ENCODE measurements at regions not wholly inside any gene's neighbourhood (a gene's known extent, or its start where the extent isn't known, plus 50 kb on each side); places are given as distances from the start of the nearest gene placed in this dataset.

DNA sequence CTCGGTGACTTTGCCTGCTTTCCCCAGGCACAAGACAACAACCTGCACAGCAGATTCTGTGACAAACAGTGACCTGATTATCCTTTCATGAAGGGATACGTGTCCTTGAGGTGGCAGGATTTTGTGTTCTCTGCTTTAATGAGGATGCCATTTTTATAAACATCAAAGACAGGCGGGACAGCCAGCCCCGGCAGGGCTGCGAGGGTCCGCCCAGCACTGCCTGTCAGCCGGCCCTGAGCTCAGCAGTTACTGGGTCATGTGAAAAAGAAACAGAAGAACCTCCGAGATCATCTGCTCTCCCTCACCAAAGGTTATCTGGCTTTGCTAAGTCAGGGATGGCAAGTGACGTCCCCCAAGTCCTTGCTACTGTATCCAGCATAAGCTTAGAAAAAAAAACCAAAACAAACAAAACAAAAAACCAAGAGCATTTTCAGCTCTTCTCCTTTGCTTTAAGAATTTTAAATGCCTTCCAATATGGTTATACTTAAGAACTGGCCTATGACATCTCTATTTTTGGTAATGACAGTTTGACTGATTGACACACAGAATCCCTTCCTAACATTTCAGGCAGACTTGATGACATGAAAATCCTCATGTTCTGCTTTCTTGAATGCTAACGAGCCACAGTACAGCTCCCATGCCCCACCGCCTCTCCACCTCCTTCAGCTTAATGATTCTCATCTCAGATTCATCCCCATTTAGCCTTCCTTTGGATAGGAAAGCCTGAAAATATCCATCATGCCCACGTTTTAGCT lies 666.6 kb upstream of the ARGLU1 start:
- ATAC-seq (no peak), DNase-seq (ENCODE audit: low spot score) (no peak)

DNA sequence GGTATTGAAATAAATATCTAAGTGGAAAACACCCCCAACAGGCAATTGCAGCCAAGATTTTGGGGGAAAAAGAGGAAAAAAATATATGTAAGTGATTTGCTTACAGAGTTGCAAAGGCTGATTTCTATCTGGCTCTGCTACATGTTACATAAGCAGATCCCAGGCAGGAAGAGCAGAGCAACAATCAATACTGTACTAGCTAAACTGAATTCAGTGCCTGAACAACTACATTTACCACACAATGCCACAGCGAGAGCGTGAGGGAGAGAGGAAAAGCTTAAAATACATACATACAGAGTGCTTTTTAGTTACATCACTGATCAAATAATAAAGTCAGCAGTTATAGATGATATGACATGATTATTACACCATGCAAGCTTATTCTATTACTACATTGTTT lies 665.6 kb upstream of the ARGLU1 start:
- ATAC-seq (peak; percentile 37), DNase-seq (ENCODE audit: low spot score) (no peak)

DNA sequence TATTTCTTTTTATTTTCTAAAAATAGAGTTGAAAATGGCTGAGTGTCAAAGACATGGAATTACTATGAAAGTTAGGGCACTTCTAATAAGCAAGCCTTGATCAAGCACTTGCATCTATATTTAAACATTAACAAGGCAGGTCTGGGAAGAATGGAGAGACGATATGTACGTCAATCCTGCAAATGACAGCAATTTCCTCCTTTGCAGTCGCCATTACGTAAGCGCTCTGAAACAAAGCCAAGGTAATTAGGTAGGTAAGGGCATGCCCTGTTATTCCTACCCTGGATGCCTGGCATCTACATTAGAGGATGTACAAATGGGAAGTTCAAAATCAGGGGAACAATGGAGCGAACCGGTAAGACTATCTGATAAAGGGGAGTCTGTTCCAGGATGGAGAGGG lies 664.0 kb upstream of the ARGLU1 start:
- ATAC-seq (no peak), DNase-seq (ENCODE audit: low spot score) (no peak)

- ATAC-seq (no peak), DNase-seq (ENCODE audit: low spot score) (no peak)
Measured at GRCh38 chr13:107223867-107224266, 655.9 kb upstream of the ARGLU1 start.

GRCh38 chr13:107222597-107222996 lies 654.7 kb upstream of the ARGLU1 start:
- no peak for ATAC-seq
- DNase-seq (ENCODE audit: low spot score), result no peak

- ATAC-seq (no peak), DNase-seq (ENCODE audit: low spot score) (no peak)
Measured at GRCh38 chr13:107220245-107220644, 652.3 kb upstream of the ARGLU1 start.

DNA sequence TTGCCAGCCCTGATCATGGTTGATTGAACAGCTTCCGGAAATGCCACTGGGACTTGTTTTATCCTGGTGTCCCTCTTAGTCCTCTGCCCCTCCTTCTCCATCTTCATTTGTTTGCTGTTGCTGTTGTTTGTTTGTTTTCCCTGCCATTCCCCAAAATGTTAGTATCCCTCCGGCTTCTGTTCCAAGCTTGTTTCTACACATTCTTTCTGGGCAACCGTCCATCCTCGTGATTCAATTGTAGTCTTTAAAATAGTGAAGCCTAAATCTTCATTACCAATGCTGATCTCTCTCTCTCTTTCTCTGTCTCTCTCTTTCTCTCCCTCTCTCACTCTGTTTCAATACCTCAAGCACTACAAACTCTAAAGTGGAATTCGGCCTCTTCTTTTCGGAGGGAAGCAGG lies 649.3 kb upstream of the ARGLU1 start:
- no peak for ATAC-seq
- DNase-seq (ENCODE audit: low spot score), result no peak

GRCh38 chr13:107216046-107216755 lies 648.3 kb upstream of the ARGLU1 start:
- DNase-seq (ENCODE audit: low spot score), result no peak
- no peak for ATAC-seq

GRCh38 chr13:107211073-107211472 lies 643.1 kb upstream of the ARGLU1 start:
- ATAC-seq, result peak; percentile 99
- peak; percentile 66 for DNase-seq (ENCODE audit: low spot score)

- no peak for DNase-seq (ENCODE audit: low spot score)
- ATAC-seq, result no peak
Measured at GRCh38 chr13:107210723-107211030, 642.7 kb upstream of the ARGLU1 start.

- no peak for DNase-seq (ENCODE audit: low spot score)
- ATAC-seq, result no peak
Measured at GRCh38 chr13:107209824-107210722, 642.1 kb upstream of the ARGLU1 start.

GRCh38 chr13:107208889-107209288 lies 641.0 kb upstream of the ARGLU1 start:
- DNase-seq (ENCODE audit: low spot score), result no peak
- ATAC-seq, result no peak

DNA sequence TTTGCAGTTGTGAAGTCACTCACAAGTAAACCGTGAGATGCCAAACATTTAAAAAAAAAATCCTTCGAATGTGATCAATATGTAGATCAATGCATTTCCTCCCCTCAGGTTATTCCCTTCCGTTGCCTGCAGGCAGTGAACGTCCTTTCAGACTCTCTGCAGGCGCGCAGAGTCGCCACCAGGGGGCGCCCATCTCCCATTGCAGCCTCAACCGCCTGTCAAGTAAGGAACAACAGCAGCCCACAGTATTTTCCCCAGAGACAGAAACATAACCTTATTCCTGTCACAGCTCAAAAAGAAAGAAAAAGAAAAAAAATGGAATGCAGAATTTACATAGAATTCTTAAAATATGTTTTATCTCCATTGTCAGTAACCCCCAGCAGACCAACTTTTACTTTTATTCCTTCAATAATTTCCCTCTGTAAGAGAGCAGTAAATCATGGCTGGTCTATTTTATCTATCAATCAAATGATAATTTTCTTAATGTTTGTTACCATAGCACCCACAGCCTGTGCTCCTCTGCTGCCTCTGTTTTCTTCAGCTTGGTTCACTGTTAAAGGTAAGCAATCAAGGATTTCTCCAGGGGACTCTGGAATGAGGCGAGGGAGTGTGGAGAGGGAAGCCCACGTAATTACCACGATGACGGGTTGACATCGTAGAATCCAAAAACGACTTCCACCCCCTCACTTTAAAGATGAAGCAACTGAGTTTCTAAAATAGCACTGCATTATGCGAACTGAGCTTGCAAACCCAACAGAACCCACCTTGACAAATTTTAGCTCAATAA lies 637.6 kb upstream of the ARGLU1 start:
- ATAC-seq, result peak; percentile 98
- peak; percentile 70 for DNase-seq (ENCODE audit: low spot score)

DNA sequence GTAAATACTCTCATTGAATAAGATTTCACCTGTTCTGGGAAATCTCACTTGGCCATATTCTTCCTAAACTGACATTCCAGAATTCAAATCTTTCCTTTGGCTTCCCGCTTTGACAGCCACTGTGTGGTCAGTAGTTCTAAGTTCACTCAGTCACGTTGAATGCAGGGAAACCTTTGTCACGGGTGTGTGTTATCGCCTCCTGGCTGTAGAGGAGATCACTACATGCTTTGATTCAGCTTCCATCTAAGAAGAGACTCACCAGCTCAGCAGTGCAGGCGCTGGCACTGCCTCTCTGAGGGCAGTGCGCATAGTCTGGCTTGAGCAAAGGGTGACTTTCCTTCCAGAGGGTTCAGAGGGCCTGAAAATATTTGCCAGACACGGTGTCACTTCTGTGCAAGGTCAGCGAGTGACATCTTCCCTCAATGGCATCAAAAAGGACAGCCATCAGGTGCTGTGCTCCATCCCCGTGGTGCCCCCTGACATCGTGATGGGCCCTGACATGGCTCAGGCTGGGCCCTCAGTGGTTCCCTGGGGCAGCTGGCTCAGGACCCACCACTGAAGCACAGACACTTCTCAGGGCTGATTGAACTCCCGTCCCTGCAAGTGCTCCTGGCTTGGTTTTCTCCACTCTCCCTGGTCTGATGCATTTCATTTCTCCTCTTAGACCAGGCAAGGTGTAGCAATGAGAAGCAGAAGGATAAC lies 635.4 kb upstream of the ARGLU1 start:
- no peak for DNase-seq (ENCODE audit: low spot score)
- peak; percentile 64 for ATAC-seq

GRCh38 chr13:107202371-107203023 lies 634.6 kb upstream of the ARGLU1 start:
- peak; percentile 37 for ATAC-seq
- no peak for DNase-seq (ENCODE audit: low spot score)

- DNase-seq (ENCODE audit: low spot score), result no peak
- ATAC-seq, result no peak
Measured at GRCh38 chr13:107200491-107200890, 632.6 kb upstream of the ARGLU1 start.

GRCh38 chr13:107192289-107192688 lies 624.4 kb upstream of the ARGLU1 start:
- no peak for DNase-seq (ENCODE audit: low spot score)
- no peak for ATAC-seq

DNA sequence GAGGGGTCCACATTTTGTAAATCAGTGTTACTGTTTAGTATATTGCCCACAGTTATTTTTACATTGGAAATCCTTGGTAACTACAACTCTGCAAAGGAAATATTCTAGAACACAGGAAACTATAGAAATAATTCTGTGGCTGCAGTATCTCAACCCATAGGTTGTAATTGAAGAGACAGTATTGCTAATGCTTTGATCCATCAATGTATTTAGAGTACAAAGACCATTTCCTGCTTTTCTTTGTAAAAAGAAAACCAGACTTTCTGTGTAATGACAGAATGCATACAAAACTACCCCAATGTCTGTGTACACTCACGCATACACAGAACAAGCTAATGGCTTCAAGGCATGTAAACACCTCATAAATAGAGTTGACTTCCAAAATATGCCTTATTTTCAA lies 622.1 kb upstream of the ARGLU1 start:
- DNase-seq (ENCODE audit: low spot score), result no peak
- ATAC-seq, result no peak

- no peak for DNase-seq (ENCODE audit: low spot score)
- ATAC-seq, result no peak
Measured at GRCh38 chr13:107185889-107186288, 618.0 kb upstream of the ARGLU1 start.

Data from left lobe of liver (tissue), 2 donors.